Kidney (tissue), 13 donors: ENCODE measurements at regions not wholly inside any gene's neighbourhood (a gene's known extent, or its start where the extent isn't known, plus 50 kb on each side); places are given as distances from the start of the nearest gene placed in this dataset.

Experiments
- DNase-seq, 5 donors: peaks; one replicate each; pipeline ENCODE4 v3.0.0-alpha.2; 2013 to 2020
- FAIRE-seq: peaks from 2 replicates; lab custom pipeline; 2012; peaks lifted over from hg19 to GRCh38; lab: Jason Lieb, UNC
- H3K27ac ChIP-seq, 2 donors: one replicate each; pipeline ENCODE4 v1.7.0; 2013; ENCODE audit warnings: low read depth in 2 of 2, low read length in 2 of 2, inconsistent platforms in 1 of 2
- H3K27me3 ChIP-seq: one replicate; pipeline ENCODE4 v1.7.1; 2013; ENCODE audit warnings: low read length, inconsistent platforms; ENCODE audit not compliant: control insufficient read depth, insufficient read depth
- H3K36me3 ChIP-seq, 3 donors: one replicate each; pipeline versions ENCODE4 v1.7.0 to v1.7.1; 2013; ENCODE audit warnings: low read length in 3 of 3, control low read depth in 1 of 3, inconsistent platforms in 1 of 3; ENCODE audit not compliant: insufficient read depth in 3 of 3, control insufficient read depth in 2 of 3
- H3K4me1 ChIP-seq, 3 donors: one replicate each; pipeline versions ENCODE4 v1.7.0 to v1.7.1; 2013; ENCODE audit warnings: low read length in 3 of 3, inconsistent platforms in 1 of 3, low read depth in 1 of 3; ENCODE audit not compliant: control insufficient read depth in 2 of 3, insufficient read depth in 2 of 3
- H3K4me3 ChIP-seq, 3 donors: one replicate each; pipeline versions ENCODE4 v1.7.0 to v1.8.1; 2013; ENCODE audit warnings: low read length in 3 of 3, control low read depth in 1 of 3, inconsistent platforms in 1 of 3
- H3K9ac ChIP-seq, 3 donors: one replicate each; pipeline versions ENCODE4 v1.7.0 to v1.7.1; 2013; ENCODE audit warnings: low read length in 3 of 3, control low read depth in 1 of 3, inconsistent platforms in 1 of 3
- H3K9me3 ChIP-seq, 3 donors: one replicate each; pipeline versions ENCODE4 v1.7.0 to v1.7.1; 2013; ENCODE audit warnings: low read length in 3 of 3, control low read depth in 1 of 3, inconsistent platforms in 1 of 3; ENCODE audit not compliant: control insufficient read depth in 2 of 3, insufficient read depth in 1 of 3
- intact Hi-C: fragments of 100-400 bp; cut with DNase I; formaldehyde crosslinking; loops from one replicate; pipeline ENCODE4 v1.11.1; 2022
- TF ChIP-seq, protein P1 (sequence below): IDR thresholded peaks from 3 replicates; pipeline ENCODE4 v1.5.1; 2012; ENCODE audit warnings: mild to moderate bottlenecking, moderate library complexity, borderline replicate concordance; ENCODE audit not compliant: insufficient read depth; ENCODE audit errors: extremely low read depth
- donor health status: control.
- donor health status: control.
- donor health status: control.
- donor health status: control.
- donor health status: control.
- donor health status: DM: yes; HTN: yes; CAD: no.
- donor health status: Normal renal cell carcinoma (clear cell type).

DNA sequence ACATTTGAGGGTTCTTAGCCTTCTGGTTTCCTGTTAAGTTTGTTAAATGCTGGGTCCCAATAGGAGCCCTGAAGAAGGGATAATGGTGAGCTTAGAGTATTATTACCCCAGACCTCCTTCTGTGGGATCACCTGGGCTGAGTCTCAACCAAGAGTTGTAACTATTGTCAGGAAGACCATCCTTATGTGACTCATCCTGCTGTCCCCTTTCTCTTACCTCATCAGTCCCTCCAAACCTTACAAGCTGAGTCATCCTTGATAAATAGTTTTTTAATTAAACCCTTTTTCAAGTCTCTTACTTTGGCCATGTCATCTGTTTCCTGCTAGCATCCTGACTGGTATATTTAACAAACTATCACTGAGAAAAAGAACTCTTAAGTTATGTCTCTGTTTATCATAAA, 502.8 kb downstream of the LRRC70 start:
- no peak for FAIRE-seq
- H3K27ac ChIP-seq, result no peak overlapping the region
- no peaks in the 10 kb centered on the region for H3K4me1 ChIP-seq
- DNase-seq, result no peak
- H3K4me3 ChIP-seq, result no peak overlapping the region
- TF ChIP-seq, protein P1, sequence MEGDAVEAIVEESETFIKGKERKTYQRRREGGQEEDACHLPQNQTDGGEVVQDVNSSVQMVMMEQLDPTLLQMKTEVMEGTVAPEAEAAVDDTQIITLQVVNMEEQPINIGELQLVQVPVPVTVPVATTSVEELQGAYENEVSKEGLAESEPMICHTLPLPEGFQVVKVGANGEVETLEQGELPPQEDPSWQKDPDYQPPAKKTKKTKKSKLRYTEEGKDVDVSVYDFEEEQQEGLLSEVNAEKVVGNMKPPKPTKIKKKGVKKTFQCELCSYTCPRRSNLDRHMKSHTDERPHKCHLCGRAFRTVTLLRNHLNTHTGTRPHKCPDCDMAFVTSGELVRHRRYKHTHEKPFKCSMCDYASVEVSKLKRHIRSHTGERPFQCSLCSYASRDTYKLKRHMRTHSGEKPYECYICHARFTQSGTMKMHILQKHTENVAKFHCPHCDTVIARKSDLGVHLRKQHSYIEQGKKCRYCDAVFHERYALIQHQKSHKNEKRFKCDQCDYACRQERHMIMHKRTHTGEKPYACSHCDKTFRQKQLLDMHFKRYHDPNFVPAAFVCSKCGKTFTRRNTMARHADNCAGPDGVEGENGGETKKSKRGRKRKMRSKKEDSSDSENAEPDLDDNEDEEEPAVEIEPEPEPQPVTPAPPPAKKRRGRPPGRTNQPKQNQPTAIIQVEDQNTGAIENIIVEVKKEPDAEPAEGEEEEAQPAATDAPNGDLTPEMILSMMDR, result no peak
- no peaks in the 10 kb centered on the region for H3K36me3 ChIP-seq
- no peaks in the 10 kb centered on the region for H3K27me3 ChIP-seq
- no peak overlapping the region for H3K9ac ChIP-seq
- H3K9me3 ChIP-seq, result no peaks in the 10 kb centered on the region
- intact Hi-C loops, result no loop called here

DNA sequence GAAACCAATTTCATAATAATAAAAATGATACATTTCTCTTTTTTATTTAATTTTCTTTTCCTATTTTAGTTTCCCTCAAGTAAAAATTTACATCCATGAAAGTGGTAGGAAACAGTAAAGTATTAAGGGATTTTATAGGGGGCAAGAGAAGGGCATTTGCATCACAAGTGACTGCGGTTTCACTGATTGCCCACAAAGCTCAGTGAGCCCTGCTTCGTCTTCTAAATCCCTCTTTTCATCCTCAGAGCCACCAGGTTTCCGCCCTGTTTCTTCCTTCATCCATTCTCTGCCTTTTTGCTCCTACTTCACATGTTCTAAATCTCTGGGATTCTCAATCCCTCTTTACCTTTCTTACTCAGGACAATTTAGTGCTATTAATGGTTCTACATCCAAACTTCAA, 491.4 kb downstream of the LRRC70 start:
- Histone ChIP-seq H3K4me1 (no peaks in the 10 kb centered on the region), H3K9ac (no peak overlapping the region), H3K36me3 (no peaks in the 10 kb centered on the region), H3K27ac (no peak overlapping the region), H3K9me3 (no peaks in the 10 kb centered on the region), H3K27me3 (no peaks in the 10 kb centered on the region), H3K4me3 (no peak overlapping the region)
- TF ChIP-seq, protein P1, result no peak
- DNase-seq, result no peak
- FAIRE-seq, result no peak
- intact Hi-C loops, result no loop called here

DNA sequence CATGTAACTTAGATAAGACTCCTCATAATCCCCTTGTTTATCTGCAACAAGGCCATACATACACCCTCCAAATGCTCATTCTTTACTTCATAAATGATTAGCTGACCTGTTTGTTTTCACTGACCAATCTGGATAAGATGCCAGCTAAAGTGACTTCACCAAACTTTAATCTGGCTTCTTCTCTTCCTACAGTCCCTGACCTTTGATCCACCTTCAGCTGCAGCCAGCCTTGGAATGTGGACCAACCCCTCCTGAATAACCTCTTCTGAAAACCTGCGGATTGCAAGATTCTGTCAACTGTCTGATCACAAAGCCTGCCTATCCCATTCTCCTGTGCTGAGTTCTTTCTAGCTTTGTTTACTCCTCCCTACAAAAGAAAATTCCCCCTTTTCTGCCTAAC, 476.8 kb downstream of the LRRC70 start:
- H3K4me3 ChIP-seq, result no peak overlapping the region
- intact Hi-C loops, result no loop called here
- no peaks in the 10 kb centered on the region for H3K36me3 ChIP-seq
- no peaks in the 10 kb centered on the region for H3K9me3 ChIP-seq
- TF ChIP-seq, protein P1, result no peak
- DNase-seq (peak in 1 of 5 donors; percentile 29), FAIRE-seq (no peak)
- no peaks in the 10 kb centered on the region for H3K27me3 ChIP-seq
- no peaks in the 10 kb centered on the region for H3K4me1 ChIP-seq
- H3K9ac ChIP-seq, result no peak overlapping the region
- H3K27ac ChIP-seq, result no peak overlapping the region

DNA sequence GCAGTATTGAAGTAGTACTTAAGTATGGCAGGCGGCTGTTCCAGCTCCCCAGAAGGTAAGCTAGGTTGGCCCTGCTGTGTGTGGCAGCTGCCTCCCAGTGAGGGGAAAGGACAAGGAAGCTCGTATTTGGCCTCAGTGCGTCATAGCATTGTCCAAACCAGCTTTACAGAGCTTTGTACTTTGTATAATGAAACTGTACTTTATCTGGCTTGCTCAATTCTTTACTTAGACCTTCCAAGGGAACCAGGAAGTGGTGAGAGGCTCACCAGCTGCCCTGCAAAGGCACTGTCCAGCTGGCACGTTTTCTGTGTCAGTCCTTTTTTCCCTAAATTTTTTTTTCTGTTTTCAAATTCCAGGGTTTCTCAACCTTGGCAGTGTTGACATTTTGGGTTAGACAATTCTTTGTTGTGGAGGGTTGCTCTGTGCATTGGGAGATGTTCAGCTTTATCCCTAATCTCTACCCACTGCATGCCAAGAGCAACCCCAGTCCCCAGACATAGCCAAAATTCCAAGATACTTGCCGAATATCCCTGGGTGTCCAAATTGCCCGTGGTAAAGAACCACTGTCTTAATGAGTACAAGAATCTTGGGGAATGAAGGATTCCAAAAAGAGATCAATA, 474.5 kb downstream of the LRRC70 start:
- Histone ChIP-seq H3K27me3 (no peaks in the 10 kb centered on the region), H3K9ac (no peak overlapping the region), H3K27ac (no peak overlapping the region), H3K9me3 (no peaks in the 10 kb centered on the region), H3K4me3 (no peak overlapping the region), H3K36me3 (no peaks in the 10 kb centered on the region), H3K4me1 (no peaks in the 10 kb centered on the region)
- DNase-seq, result no peak
- intact Hi-C loops, result no loop called here
- no peak for FAIRE-seq
- TF ChIP-seq, protein P1, result no peak
